ENCODE measurements at regions not wholly inside any gene's neighbourhood (a gene's known extent, or its start where the extent isn't known, plus 50 kb on each side); places are given as distances from the start of the nearest gene placed in this dataset.

- no peaks in the 10 kb centered on the region for H3K79me2 ChIP-seq (ENCODE audit: low read length)
- peak overlapping the region; percentile 74 for H2AFZ ChIP-seq (ENCODE audit: low read length)
- H3K4me2 ChIP-seq (ENCODE audit: low read depth, low read length, poor library complexity, severe bottlenecking), result peak overlapping the region; percentile 35
- H3K4me1 ChIP-seq (ENCODE audit: low read length), result peaks cover 9% of the 10 kb centered on the region
- H3K4me3 ChIP-seq (ENCODE audit: low read length), result no peak overlapping the region
- no peaks in the 10 kb centered on the region for H3K36me3 ChIP-seq (ENCODE audit: insufficient read depth, low read length)
- no peak for DNase-seq
- H4K20me1 ChIP-seq (ENCODE audit: insufficient read depth, low read depth, low read length), result no peaks in the 10 kb centered on the region
- no peaks in the 10 kb centered on the region for H3K9me3 ChIP-seq (ENCODE audit: low read length)
- no peak overlapping the region for H3K27ac ChIP-seq (ENCODE audit: low read length)
- H3K9ac ChIP-seq (ENCODE audit: low read length), result no peak overlapping the region
- no peaks in the 10 kb centered on the region for H3K9me2 ChIP-seq (replicated peaks; ENCODE audit: insufficient read depth, low read length)
- H3K27me3 ChIP-seq (ENCODE audit: low read length), result no peaks in the 10 kb centered on the region
Observed at GRCh38 chr2:67845621-67846369, 217.0 kb downstream of the C1D start.

GRCh38 chr2:67846370-67847070, 216.3 kb downstream of the C1D start:
- DNase-seq, result peak; percentile 95
- Histone ChIP-seq H3K79me2 (ENCODE audit: low read length) (no peaks in the 10 kb centered on the region), H3K4me2 (ENCODE audit: low read depth, low read length, poor library complexity, severe bottlenecking) (peak overlapping the region; percentile 35), H3K9ac (ENCODE audit: low read length) (no peak overlapping the region), H3K27ac (ENCODE audit: low read length) (no peak overlapping the region), H3K9me3 (ENCODE audit: low read length) (no peaks in the 10 kb centered on the region), H4K20me1 (ENCODE audit: insufficient read depth, low read depth, low read length) (no peaks in the 10 kb centered on the region), H3K4me3 (ENCODE audit: low read length) (no peak overlapping the region), H3K4me1 (ENCODE audit: low read length) (peaks cover 8% of the 10 kb centered on the region), H3K27me3 (ENCODE audit: low read length) (no peaks in the 10 kb centered on the region), H3K36me3 (ENCODE audit: insufficient read depth, low read length) (no peaks in the 10 kb centered on the region), H2AFZ (ENCODE audit: low read length) (no peak overlapping the region; the same call in 1 of the 2 replicates), H3K9me2 (replicated peaks; ENCODE audit: insufficient read depth, low read length) (no peaks in the 10 kb centered on the region)

- Histone ChIP-seq H3K9me2 (replicated peaks; ENCODE audit: insufficient read depth, low read length) (no peaks in the 10 kb centered on the region), H3K4me3 (ENCODE audit: low read length) (no peak overlapping the region), H3K4me2 (ENCODE audit: low read depth, low read length, poor library complexity, severe bottlenecking) (no peak overlapping the region), H2AFZ (ENCODE audit: low read length) (no peak overlapping the region), H4K20me1 (ENCODE audit: insufficient read depth, low read depth, low read length) (no peaks in the 10 kb centered on the region), H3K9ac (ENCODE audit: low read length) (no peak overlapping the region), H3K4me1 (ENCODE audit: low read length) (peaks cover 8% of the 10 kb centered on the region), H3K79me2 (ENCODE audit: low read length) (no peaks in the 10 kb centered on the region), H3K27ac (ENCODE audit: low read length) (no peak overlapping the region), H3K9me3 (ENCODE audit: low read length) (no peaks in the 10 kb centered on the region), H3K27me3 (ENCODE audit: low read length) (no peaks in the 10 kb centered on the region; the same call in 1 of the 2 replicates), H3K36me3 (ENCODE audit: insufficient read depth, low read length) (no peaks in the 10 kb centered on the region)
- DNase-seq, result no peak
Observed at GRCh38 chr2:67848551-67849285, 214.1 kb downstream of the C1D start.

- Histone ChIP-seq H3K9me2 (replicated peaks; ENCODE audit: insufficient read depth, low read length) (no peaks in the 10 kb centered on the region), H3K4me2 (ENCODE audit: low read depth, low read length, poor library complexity, severe bottlenecking) (no peak overlapping the region), H3K4me3 (ENCODE audit: low read length) (no peak overlapping the region), H3K4me1 (ENCODE audit: low read length) (peaks cover 4% of the 10 kb centered on the region), H4K20me1 (ENCODE audit: insufficient read depth, low read depth, low read length) (no peaks in the 10 kb centered on the region), H3K9ac (ENCODE audit: low read length) (no peak overlapping the region), H3K79me2 (ENCODE audit: low read length) (no peaks in the 10 kb centered on the region), H3K27me3 (ENCODE audit: low read length) (no peaks in the 10 kb centered on the region; the same call in 1 of the 2 replicates), H3K9me3 (ENCODE audit: low read length) (no peaks in the 10 kb centered on the region), H3K36me3 (ENCODE audit: insufficient read depth, low read length) (no peaks in the 10 kb centered on the region), H2AFZ (ENCODE audit: low read length) (no peak overlapping the region), H3K27ac (ENCODE audit: low read length) (no peak overlapping the region)
- DNase-seq, result no peak
Observed at GRCh38 chr2:67851016-67851415, 211.8 kb downstream of the C1D start.

- H3K9ac ChIP-seq (ENCODE audit: low read length), result no peak overlapping the region
- no peak overlapping the region for H3K4me3 ChIP-seq (ENCODE audit: low read length)
- no peaks in the 10 kb centered on the region for H3K9me2 ChIP-seq (replicated peaks; ENCODE audit: insufficient read depth, low read length)
- no peak for DNase-seq
- no peak overlapping the region for H2AFZ ChIP-seq (ENCODE audit: low read length)
- H3K27ac ChIP-seq (ENCODE audit: low read length), result no peak overlapping the region
- no peak overlapping the region for H3K4me2 ChIP-seq (ENCODE audit: low read depth, low read length, poor library complexity, severe bottlenecking)
- no peaks in the 10 kb centered on the region; the same call in 1 of the 2 replicates for H3K27me3 ChIP-seq (ENCODE audit: low read length)
- no peaks in the 10 kb centered on the region for H4K20me1 ChIP-seq (ENCODE audit: insufficient read depth, low read depth, low read length)
- no peaks in the 10 kb centered on the region for H3K79me2 ChIP-seq (ENCODE audit: low read length)
- H3K9me3 ChIP-seq (ENCODE audit: low read length), result no peaks in the 10 kb centered on the region
- H3K4me1 ChIP-seq (ENCODE audit: low read length), result no peaks in the 10 kb centered on the region
- H3K36me3 ChIP-seq (ENCODE audit: insufficient read depth, low read length), result no peaks in the 10 kb centered on the region
Observed at GRCh38 chr2:67851956-67852824, 210.6 kb downstream of the C1D start.

GRCh38 chr2:67854103-67854743, 208.6 kb downstream of the C1D start:
- Histone ChIP-seq H3K4me1 (ENCODE audit: low read length) (no peaks in the 10 kb centered on the region), H3K9me2 (replicated peaks; ENCODE audit: insufficient read depth, low read length) (no peaks in the 10 kb centered on the region), H3K9ac (ENCODE audit: low read length) (no peak overlapping the region), H3K36me3 (ENCODE audit: insufficient read depth, low read length) (no peaks in the 10 kb centered on the region), H3K9me3 (ENCODE audit: low read length) (no peaks in the 10 kb centered on the region), H2AFZ (ENCODE audit: low read length) (no peak overlapping the region), H3K79me2 (ENCODE audit: low read length) (no peaks in the 10 kb centered on the region), H3K27ac (ENCODE audit: low read length) (no peak overlapping the region), H3K27me3 (ENCODE audit: low read length) (no peaks in the 10 kb centered on the region; the same call in 1 of the 2 replicates), H3K4me2 (ENCODE audit: low read depth, low read length, poor library complexity, severe bottlenecking) (no peak overlapping the region), H3K4me3 (ENCODE audit: low read length) (no peak overlapping the region), H4K20me1 (ENCODE audit: insufficient read depth, low read depth, low read length) (no peaks in the 10 kb centered on the region)
- DNase-seq, result no peak

GRCh38 chr2:67854798-67855197, 208.0 kb downstream of the C1D start:
- no peaks in the 10 kb centered on the region for H4K20me1 ChIP-seq (ENCODE audit: insufficient read depth, low read depth, low read length)
- no peak overlapping the region for H2AFZ ChIP-seq (ENCODE audit: low read length)
- no peak overlapping the region for H3K27ac ChIP-seq (ENCODE audit: low read length)
- no peaks in the 10 kb centered on the region for H3K4me1 ChIP-seq (ENCODE audit: low read length)
- no peak overlapping the region for H3K4me2 ChIP-seq (ENCODE audit: low read depth, low read length, poor library complexity, severe bottlenecking)
- H3K9ac ChIP-seq (ENCODE audit: low read length), result no peak overlapping the region
- peak; percentile 78 for DNase-seq
- no peaks in the 10 kb centered on the region; the same call in 1 of the 2 replicates for H3K27me3 ChIP-seq (ENCODE audit: low read length)
- no peaks in the 10 kb centered on the region for H3K36me3 ChIP-seq (ENCODE audit: insufficient read depth, low read length)
- no peaks in the 10 kb centered on the region for H3K9me2 ChIP-seq (replicated peaks; ENCODE audit: insufficient read depth, low read length)
- no peaks in the 10 kb centered on the region for H3K79me2 ChIP-seq (ENCODE audit: low read length)
- H3K9me3 ChIP-seq (ENCODE audit: low read length), result no peaks in the 10 kb centered on the region
- no peak overlapping the region for H3K4me3 ChIP-seq (ENCODE audit: low read length)

Measured in Karpas-422 (cell line).